ENCODE measurements at regions not wholly inside any gene's neighbourhood (a gene's known extent, or its start where the extent isn't known, plus 50 kb on each side); places are given as distances from the start of the nearest gene placed in this dataset.

- H3K36me3 ChIP-seq (ENCODE audit: control insufficient read depth in 2 of 4, insufficient read depth in 4 of 4, low read length in 3 of 4), result no peaks in the 10 kb centered on the region
- H2BK20ac ChIP-seq (ENCODE audit: low read length), result no peak overlapping the region
- CTCF ChIA-PET (ENCODE audit: partially characterized antibody), result interaction anchor here (0.6 to 3.3 kb wide), 23 partner anchors 9 to 599 kb away, joined by 3 to 21 read pairs (median 4); partner anchors contain the start of gene PPARGC1A
- H3K9me3 ChIP-seq (ENCODE audit: insufficient read depth in 2 of 2, low read depth in 1 of 2, low read length in 1 of 2), result no peaks in the 10 kb centered on the region
- no peak overlapping the region for H2BK5ac ChIP-seq (ENCODE audit: low read depth, low read length)
- no peak overlapping the region for H2AFZ ChIP-seq (ENCODE audit: low read length)
- H3K79me2 ChIP-seq (ENCODE audit: control insufficient read depth in 1 of 2, insufficient read depth in 2 of 2, low read length in 2 of 2), result no peaks in the 10 kb centered on the region
- no peak for TF ChIP-seq CREB1 (IDR thresholded peaks at IDR 0.05)
- H3K27ac ChIP-seq (ENCODE audit: low read depth, low read length), result no peak overlapping the region
- no peak overlapping the region for H3K14ac ChIP-seq (ENCODE audit: insufficient read length)
- H2BK120ac ChIP-seq (replicated peaks; ENCODE audit: low read depth, low read length), result no peak overlapping the region
- H2BK12ac ChIP-seq (ENCODE audit: low read depth, low read length), result no peak overlapping the region
- H3K79me1 ChIP-seq (ENCODE audit: low read depth, low read length), result no peaks in the 10 kb centered on the region
- FAIRE-seq (no peak), DNase-seq (ENCODE audit: low read depth in 1 of 2, low spot score in 2 of 2) (no peak)
- no peak overlapping the region for H4K91ac ChIP-seq (replicated peaks; ENCODE audit: insufficient read length, low read length)
- H4K20me1 ChIP-seq (replicated peaks in 1 of 2; ENCODE audit: control insufficient read depth in 1 of 2, insufficient read depth in 2 of 2, low read length in 2 of 2), result no peaks in the 10 kb centered on the region
- no peak overlapping the region for H4K8ac ChIP-seq (ENCODE audit: extremely low read depth, insufficient read depth, low read length)
- H2AK5ac ChIP-seq (ENCODE audit: low read depth, low read length), result no peak overlapping the region
- no peaks in the 10 kb centered on the region for H3K23me2 ChIP-seq (ENCODE audit: low read depth, low read length)
- H3K4me3 ChIP-seq (ENCODE audit: extremely low read depth in 1 of 4, insufficient read depth in 2 of 4, low read depth in 3 of 4, low read length in 4 of 4), result no peak overlapping the region
- H3K27me3 ChIP-seq (replicated peaks in 1 of 4; ENCODE audit: control insufficient read depth in 3 of 4, extremely low read depth in 1 of 4, insufficient read depth in 3 of 4, low read length in 3 of 4), result no peaks in the 10 kb centered on the region; a peak in 1 of 7 replicates
- no peak overlapping the region for H3K9ac ChIP-seq (replicated peaks in 1 of 4; ENCODE audit: extremely low read depth in 1 of 4, low read depth in 3 of 4, low read length in 3 of 4)
- no peak overlapping the region for H3K23ac ChIP-seq (ENCODE audit: insufficient read length)
- 91% methylated on average over 10 of the region's 10 CpGs; no CpG with 5 or more reads in 1 of the 2 experiments for WGBS, 2 experiments (ENCODE audit: extremely low coverage in 1 of 2, insufficient coverage in 1 of 2, insufficient read length in 1 of 2, insufficient replicate concordance in 2 of 2, low coverage in 1 of 2, low lambda C conversion rate in 2 of 2, missing lambda C conversion rate in 1 of 2)
- peaks cover 0 to 2% (median 0%) of the 10 kb centered on the region in 4 experiments; a peak in 2 of 7 replicates for H3K4me1 ChIP-seq (replicated peaks in 1 of 4; ENCODE audit: control insufficient read depth in 3 of 4, insufficient read depth in 4 of 4, low read length in 3 of 4)
- H3K18ac ChIP-seq (ENCODE audit: extremely low read depth, low read length), result no peak overlapping the region
- H3K4me2 ChIP-seq (ENCODE audit: insufficient read depth in 1 of 2, low read depth in 2 of 2, low read length in 2 of 2), result no peak overlapping the region
- POLR2A ChIA-PET (ENCODE audit: partially characterized antibody), result interaction anchor here (0.7 kb wide), 1 partner anchor 370 kb away, joined by 3 read pairs; no protein-coding TSS in a partner anchor
- no peak overlapping the region for H3K56ac ChIP-seq (replicated peaks; ENCODE audit: insufficient read length, low read depth, low read length)
- H3K4ac ChIP-seq (replicated peaks; ENCODE audit: insufficient read length, low read depth, low read length), result no peak overlapping the region
- no peak overlapping the region for H2BK15ac ChIP-seq (ENCODE audit: low read length)
- H4K5ac ChIP-seq (ENCODE audit: insufficient read length, low read depth, low read length), result no peak overlapping the region
Observed at GRCh38 chr4:23967281-23967680, 77.4 kb upstream of the PPARGC1A start.
